ENCODE measurements at regions not wholly inside any gene's neighbourhood (a gene's known extent, or its start where the extent isn't known, plus 50 kb on each side); places are given as distances from the start of the nearest gene placed in this dataset.

- TF ChIP-seq CTCF (IDR thresholded peaks at IDR 0.05; ENCODE audit: low read depth, low read length): no peak
- Histone ChIP-seq H3K27me3 (peaks cover 3% of the 10 kb centered on the region; the same call in 1 of the 2 replicates), H3K4me1 (no peaks in the 10 kb centered on the region), H3K36me3 (no peaks in the 10 kb centered on the region), H3K9me3 (no peaks in the 10 kb centered on the region), H3K4me3 (ENCODE audit: low read depth, low read length) (no peak overlapping the region)
- DNase-seq: no peak
Observed at GRCh38 chr15:79204886-79205675, 77.4 kb upstream of the ANKRD34C start.

- DNase-seq: no peak
- H3K4me1 ChIP-seq: no peaks in the 10 kb centered on the region
- H3K27me3 ChIP-seq: no peaks in the 10 kb centered on the region
- no peak overlapping the region for H3K4me3 ChIP-seq (ENCODE audit: low read depth, low read length)
- no peaks in the 10 kb centered on the region for H3K9me3 ChIP-seq
- TF ChIP-seq CTCF (IDR thresholded peaks at IDR 0.05; ENCODE audit: low read depth, low read length): no peak
- no peaks in the 10 kb centered on the region for H3K36me3 ChIP-seq
Observed at GRCh38 chr15:79198461-79198860, 84.1 kb upstream of the ANKRD34C start.

- no peaks in the 10 kb centered on the region for H3K9me3 ChIP-seq
- no peak for DNase-seq
- H3K27me3 ChIP-seq: no peaks in the 10 kb centered on the region
- H3K4me1 ChIP-seq: no peaks in the 10 kb centered on the region
- no peak for TF ChIP-seq CTCF (IDR thresholded peaks at IDR 0.05; ENCODE audit: low read depth, low read length)
- H3K36me3 ChIP-seq: no peaks in the 10 kb centered on the region
- no peak overlapping the region for H3K4me3 ChIP-seq (ENCODE audit: low read depth, low read length)
Observed at GRCh38 chr15:79197285-79197684, 85.2 kb upstream of the ANKRD34C start.

- H3K9me3 ChIP-seq: no peaks in the 10 kb centered on the region
- no peaks in the 10 kb centered on the region for H3K27me3 ChIP-seq
Observed at GRCh38 chr15:79195802-79196201, 86.7 kb upstream of the ANKRD34C start.

GRCh38 chr15:79195239-79195638 is 87.3 kb upstream of the ANKRD34C start:
- H3K9me3 ChIP-seq: no peaks in the 10 kb centered on the region
- no peak for TF ChIP-seq CTCF (IDR thresholded peaks at IDR 0.05; ENCODE audit: low read depth, low read length)

More at GRCh38 chr15:79195802-79196201, 86.7 kb upstream of the ANKRD34C start:
- DNase-seq: no peak
- H3K4me3 ChIP-seq (ENCODE audit: low read depth, low read length): no peak overlapping the region
- no peaks in the 10 kb centered on the region for H3K36me3 ChIP-seq
- no peaks in the 10 kb centered on the region for H3K4me1 ChIP-seq
- peak; percentile 31 for TF ChIP-seq CTCF (IDR thresholded peaks at IDR 0.05; ENCODE audit: low read depth, low read length)

GRCh38 chr15:79194386-79194785 is 88.1 kb upstream of the ANKRD34C start:
- no peaks in the 10 kb centered on the region for H3K36me3 ChIP-seq
- TF ChIP-seq CTCF (IDR thresholded peaks at IDR 0.05; ENCODE audit: low read depth, low read length): no peak
- no peaks in the 10 kb centered on the region for H3K4me1 ChIP-seq
- no peaks in the 10 kb centered on the region for H3K9me3 ChIP-seq
- no peak for DNase-seq
- H3K4me3 ChIP-seq (ENCODE audit: low read depth, low read length): no peak overlapping the region
- H3K27me3 ChIP-seq: no peaks in the 10 kb centered on the region

More at GRCh38 chr15:79195239-79195638, 87.3 kb upstream of the ANKRD34C start:
- Histone ChIP-seq H3K27me3 (no peaks in the 10 kb centered on the region), H3K36me3 (no peaks in the 10 kb centered on the region), H3K4me3 (ENCODE audit: low read depth, low read length) (no peak overlapping the region), H3K4me1 (no peaks in the 10 kb centered on the region)
- DNase-seq: no peak

Measured in BE2C (cell line).